Stimulated activated effector memory CD8-positive, alpha-beta T cell treated with anti-CD3 and anti-CD28 coated beads, Interleukin-12 subunit alpha, Interleukin-12 subunit beta, amount 100 ng/mL, for 72 hours (primary cell): ENCODE measurements at regions not wholly inside any gene's neighbourhood (a gene's known extent, or its start where the extent isn't known, plus 50 kb on each side); places are given as distances from the start of the nearest gene placed in this dataset.

Source experiments
- ATAC-seq: fragments of 150-1000 bp; cut with Tn5 transposase; 2 replicates; pipeline ENCODE4 v1.10.0; 2021
- DNase-seq, 2 donors: peaks; one replicate each; pipeline ENCODE4 v3.0.0; 2021 to 2022; ENCODE audit warnings: low spot score in 2 of 2
- H3K27ac Mint-ChIP-seq: one replicate; pipeline ENCODE4 v1.8.0; 2022; ENCODE audit warnings: mild to moderate bottlenecking, mixed read lengths
- H3K36me3 Mint-ChIP-seq: one replicate; pipeline ENCODE4 v1.8.0; 2022; ENCODE audit warnings: mild to moderate bottlenecking, mixed read lengths
- H3K4me1 Mint-ChIP-seq: one replicate; pipeline ENCODE4 v1.8.0; 2022; ENCODE audit warnings: mixed read lengths
- H3K4me3 Mint-ChIP-seq: one replicate; pipeline ENCODE4 v1.8.0; 2022; ENCODE audit warnings: mild to moderate bottlenecking, mixed read lengths
- H3K9me3 Mint-ChIP-seq: one replicate; pipeline ENCODE4 v1.8.0; 2022; ENCODE audit warnings: mixed read lengths

GRCh38 chr17:36661047-36661666 is 59.8 kb downstream of the MRM1 start:
- Mint-ChIP-seq H3K36me3 (no peaks in the 10 kb centered on the region), H3K27ac (no peak overlapping the region), H3K4me1 (peaks cover 4% of the 10 kb centered on the region), H3K4me3 (no peak overlapping the region), H3K9me3 (no peaks in the 10 kb centered on the region)
- DNase-seq (no peak), ATAC-seq (no peak)

GRCh38 chr17:36661688-36662087 is 60.3 kb downstream of the MRM1 start:
- Mint-ChIP-seq H3K4me3 (no peak overlapping the region), H3K27ac (no peak overlapping the region), H3K9me3 (no peaks in the 10 kb centered on the region), H3K36me3 (no peaks in the 10 kb centered on the region), H3K4me1 (peaks cover 4% of the 10 kb centered on the region)
- ATAC-seq (no peak), DNase-seq (no peak)

- DNase-seq (no peak), ATAC-seq (no peak)
- H3K9me3 Mint-ChIP-seq, result no peaks in the 10 kb centered on the region
- no peaks in the 10 kb centered on the region for H3K36me3 Mint-ChIP-seq
- no peak overlapping the region for H3K27ac Mint-ChIP-seq
- H3K4me1 Mint-ChIP-seq, result no peaks in the 10 kb centered on the region
- no peak overlapping the region for H3K4me3 Mint-ChIP-seq
Observed at GRCh38 chr17:36665417-36665816, 64.0 kb downstream of the MRM1 start.

- H3K36me3 Mint-ChIP-seq, result no peaks in the 10 kb centered on the region
- no peaks in the 10 kb centered on the region for H3K9me3 Mint-ChIP-seq
- no peak overlapping the region for H3K27ac Mint-ChIP-seq
- H3K4me3 Mint-ChIP-seq, result no peak overlapping the region
- peaks cover 6% of the 10 kb centered on the region for H3K4me1 Mint-ChIP-seq
- no peak for DNase-seq
- no peak for ATAC-seq
Observed at GRCh38 chr17:36667922-36668321, 66.5 kb downstream of the MRM1 start.

- no peak overlapping the region for H3K4me3 Mint-ChIP-seq
- no peaks in the 10 kb centered on the region for H3K9me3 Mint-ChIP-seq
- ATAC-seq, result no peak
- H3K27ac Mint-ChIP-seq, result no peak overlapping the region
- H3K4me1 Mint-ChIP-seq, result peaks cover 15% of the 10 kb centered on the region
- no peaks in the 10 kb centered on the region for H3K36me3 Mint-ChIP-seq
- no peak for DNase-seq
Observed at GRCh38 chr17:36668824-36669223, 67.4 kb downstream of the MRM1 start.

GRCh38 chr17:36671144-36671543 is 69.8 kb downstream of the MRM1 start:
- H3K9me3 Mint-ChIP-seq, result no peaks in the 10 kb centered on the region
- peaks cover 38% of the 10 kb centered on the region for H3K4me1 Mint-ChIP-seq
- H3K36me3 Mint-ChIP-seq, result no peaks in the 10 kb centered on the region
- no peak for DNase-seq
- no peak overlapping the region for H3K4me3 Mint-ChIP-seq
- H3K27ac Mint-ChIP-seq, result peak overlapping the region; percentile 24
- no peak for ATAC-seq

- ATAC-seq (no peak), DNase-seq (no peak)
- no peaks in the 10 kb centered on the region for H3K36me3 Mint-ChIP-seq
- peak overlapping the region; percentile 46 for H3K4me3 Mint-ChIP-seq
- no peaks in the 10 kb centered on the region for H3K9me3 Mint-ChIP-seq
- peaks cover 45% of the 10 kb centered on the region for H3K4me1 Mint-ChIP-seq
- H3K27ac Mint-ChIP-seq, result peak overlapping the region; percentile 72
Observed at GRCh38 chr17:36672403-36672918, 71.1 kb downstream of the MRM1 start.

- Mint-ChIP-seq H3K27ac (peak overlapping the region; percentile 72), H3K4me3 (peak overlapping the region; percentile 46), H3K4me1 (peaks cover 45% of the 10 kb centered on the region)
Observed at GRCh38 chr17:36673068-36673467, 71.7 kb downstream of the MRM1 start.

GRCh38 chr17:36673637-36674277 is 72.4 kb downstream of the MRM1 start:
- Mint-ChIP-seq H3K36me3 (no peaks in the 10 kb centered on the region), H3K4me1 (peaks cover 45% of the 10 kb centered on the region), H3K27ac (peak overlapping the region; percentile 72), H3K9me3 (no peaks in the 10 kb centered on the region), H3K4me3 (peak overlapping the region; percentile 46)
- ATAC-seq, result peak; percentile 56
- peak in 1 of 2 donors; percentile 51 for DNase-seq

More at GRCh38 chr17:36673068-36673467, 71.7 kb downstream of the MRM1 start:
- ATAC-seq (no peak), DNase-seq (no peak)
- no peaks in the 10 kb centered on the region for H3K9me3 Mint-ChIP-seq
- H3K36me3 Mint-ChIP-seq, result no peaks in the 10 kb centered on the region

- H3K4me1 Mint-ChIP-seq, result peaks cover 45% of the 10 kb centered on the region
- DNase-seq (peak; percentile 27 to 62), ATAC-seq (peak; percentile 95)
- H3K27ac Mint-ChIP-seq, result peak overlapping the region; percentile 72
- peak overlapping the region; percentile 46 for H3K4me3 Mint-ChIP-seq
- no peaks in the 10 kb centered on the region for H3K9me3 Mint-ChIP-seq
- H3K36me3 Mint-ChIP-seq, result no peaks in the 10 kb centered on the region
Observed at GRCh38 chr17:36674278-36674650, 72.9 kb downstream of the MRM1 start.

GRCh38 chr17:36675250-36675649 is 73.9 kb downstream of the MRM1 start:
- ATAC-seq (peak; percentile 53), DNase-seq (peak in 1 of 2 donors; percentile 53)
- H3K27ac Mint-ChIP-seq, result peak overlapping the region; percentile 72
- peaks cover 51% of the 10 kb centered on the region for H3K4me1 Mint-ChIP-seq
- peak overlapping the region; percentile 20 for H3K4me3 Mint-ChIP-seq
- no peaks in the 10 kb centered on the region for H3K9me3 Mint-ChIP-seq
- H3K36me3 Mint-ChIP-seq, result no peaks in the 10 kb centered on the region

- peak overlapping the region; percentile 20 for H3K4me3 Mint-ChIP-seq
- no peak for DNase-seq
- H3K27ac Mint-ChIP-seq, result peak overlapping the region; percentile 66
- no peaks in the 10 kb centered on the region for H3K9me3 Mint-ChIP-seq
- peak; percentile 6 for ATAC-seq
- H3K36me3 Mint-ChIP-seq, result no peaks in the 10 kb centered on the region
- peaks cover 52% of the 10 kb centered on the region for H3K4me1 Mint-ChIP-seq
Observed at GRCh38 chr17:36675786-36676185, 74.4 kb downstream of the MRM1 start.

- Mint-ChIP-seq H3K4me1 (peaks cover 27% of the 10 kb centered on the region), H3K9me3 (no peaks in the 10 kb centered on the region), H3K36me3 (no peaks in the 10 kb centered on the region), H3K4me3 (no peak overlapping the region), H3K27ac (peak overlapping the region; percentile 58)
- DNase-seq (no peak), ATAC-seq (no peak)
Observed at GRCh38 chr17:36679815-36680467, 78.6 kb downstream of the MRM1 start.

GRCh38 chr17:36680701-36681202 is 79.4 kb downstream of the MRM1 start:
- H3K27ac Mint-ChIP-seq, result no peak overlapping the region
- DNase-seq (no peak), ATAC-seq (no peak)
- no peak overlapping the region for H3K4me3 Mint-ChIP-seq
- H3K36me3 Mint-ChIP-seq, result no peaks in the 10 kb centered on the region
- H3K4me1 Mint-ChIP-seq, result peaks cover 18% of the 10 kb centered on the region
- no peaks in the 10 kb centered on the region for H3K9me3 Mint-ChIP-seq

- H3K4me3 Mint-ChIP-seq, result no peak overlapping the region
- no peaks in the 10 kb centered on the region for H3K36me3 Mint-ChIP-seq
- H3K4me1 Mint-ChIP-seq, result peaks cover 7% of the 10 kb centered on the region
- H3K27ac Mint-ChIP-seq, result no peak overlapping the region
- DNase-seq (no peak), ATAC-seq (no peak)
- no peaks in the 10 kb centered on the region for H3K9me3 Mint-ChIP-seq
Observed at GRCh38 chr17:36682773-36683172, 81.4 kb downstream of the MRM1 start.
